ENCODE measurements at regions not wholly inside any gene's neighbourhood (a gene's known extent, or its start where the extent isn't known, plus 50 kb on each side); places are given as distances from the start of the nearest gene placed in this dataset.

GRCh38 chr6:155847711-155848110, 392.1 kb upstream of the NOX3 start:
- 39 to 60% methylated on average over 5 of the region's 5 CpGs for WGBS, 2 donors
- TF ChIP-seq CTCF (IDR thresholded peaks at IDR 0.05) (no peak), POLR2A (IDR thresholded peaks at IDR 0.05) (no peak)
- Histone ChIP-seq H3K4me1 (no peaks in the 10 kb centered on the region), H3K27me3 (no peaks in the 10 kb centered on the region), H3K4me3 (no peak overlapping the region), H3K9me3 (no peaks in the 10 kb centered on the region), H3K36me3 (replicated peaks in 1 of 2; ENCODE audit: insufficient read depth in 1 of 2, low read depth in 2 of 2) (no peaks in the 10 kb centered on the region), H3K27ac (no peak overlapping the region)
- DNase-seq (no peak), ATAC-seq (no peak)
- intact Hi-C loops (cut with DNase I) = no loop called here

- H3K36me3 ChIP-seq (replicated peaks in 1 of 2; ENCODE audit: insufficient read depth in 1 of 2, low read depth in 2 of 2) = no peaks in the 10 kb centered on the region
- DNase-seq = no peak
- H3K4me3 ChIP-seq = no peak overlapping the region
- no peak for ATAC-seq
- H3K4me1 ChIP-seq = no peaks in the 10 kb centered on the region
- H3K9me3 ChIP-seq = no peaks in the 10 kb centered on the region
- no peak overlapping the region for H3K27ac ChIP-seq
- intact Hi-C loops (cut with DNase I) = no loop called here
- H3K27me3 ChIP-seq = no peaks in the 10 kb centered on the region
- 57 to 71% methylated on average over 4 of the region's 4 CpGs for WGBS, 2 donors
- TF ChIP-seq POLR2A (IDR thresholded peaks at IDR 0.05) = no peak
- TF ChIP-seq CTCF (IDR thresholded peaks at IDR 0.05) = no peak
Measured at GRCh38 chr6:155837474-155837873, 381.8 kb upstream of the NOX3 start.

DNA sequence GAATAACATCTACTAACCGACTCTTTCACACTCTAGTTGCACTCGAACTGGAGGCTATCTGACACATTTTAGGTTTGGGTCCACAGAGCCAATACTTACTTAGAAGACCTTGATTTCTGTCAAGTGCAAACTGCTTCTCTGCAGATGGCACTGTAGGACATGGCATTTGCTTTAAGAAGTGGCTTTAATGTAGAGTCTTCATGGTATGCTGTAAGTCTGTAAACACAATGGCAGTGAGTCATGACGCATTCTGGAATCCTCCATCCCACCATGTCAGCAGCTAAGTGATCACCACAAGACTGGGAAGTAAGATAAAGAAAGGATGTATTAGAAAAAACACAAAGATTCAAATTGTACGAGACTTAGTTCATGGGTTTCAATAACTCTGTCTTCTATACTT, 377.0 kb upstream of the NOX3 start:
- intact Hi-C loops (cut with DNase I) = no loop called here
- no peak overlapping the region for H3K27ac ChIP-seq
- no peak for ATAC-seq
- H3K36me3 ChIP-seq (replicated peaks in 1 of 2; ENCODE audit: insufficient read depth in 1 of 2, low read depth in 2 of 2) = no peaks in the 10 kb centered on the region
- WGBS, 2 donors = 44 to 67% methylated on average over 4 of the region's 4 CpGs
- H3K4me1 ChIP-seq = no peaks in the 10 kb centered on the region
- no peak overlapping the region for H3K4me3 ChIP-seq
- TF ChIP-seq POLR2A (IDR thresholded peaks at IDR 0.05) (no peak), CTCF (IDR thresholded peaks at IDR 0.05) (no peak)
- no peak for DNase-seq
- no peaks in the 10 kb centered on the region for H3K9me3 ChIP-seq
- H3K27me3 ChIP-seq = no peaks in the 10 kb centered on the region

DNA sequence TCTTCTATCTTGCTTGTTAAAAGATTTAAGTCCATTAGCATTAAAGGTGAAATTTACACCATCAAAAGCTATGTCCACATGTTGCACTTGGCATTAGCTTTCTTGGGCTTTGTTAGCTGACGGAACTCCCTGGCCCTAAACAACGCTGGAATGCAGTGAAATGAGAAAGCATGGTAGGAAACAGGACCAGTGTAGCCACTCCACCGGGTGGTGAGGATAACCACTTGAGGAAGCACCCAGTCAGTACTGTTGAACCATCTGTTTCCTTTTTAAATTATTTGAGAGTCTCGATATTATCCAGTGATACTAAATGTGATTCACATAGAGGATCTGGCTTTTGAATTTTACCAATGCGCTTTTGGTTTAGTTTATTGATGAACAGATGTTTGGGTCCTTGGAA, 374.9 kb upstream of the NOX3 start:
- WGBS, 2 donors = 56 to 75% methylated on average over 5 of the region's 5 CpGs
- no peaks in the 10 kb centered on the region for H3K36me3 ChIP-seq (replicated peaks in 1 of 2; ENCODE audit: insufficient read depth in 1 of 2, low read depth in 2 of 2)

More for the DNA sequence above, 374.9 kb upstream of the NOX3 start:
- Histone ChIP-seq H3K27ac (no peak overlapping the region), H3K4me1 (no peaks in the 10 kb centered on the region), H3K9me3 (no peaks in the 10 kb centered on the region), H3K4me3 (no peak overlapping the region), H3K27me3 (no peaks in the 10 kb centered on the region)
- ATAC-seq (no peak), DNase-seq (no peak)
- TF ChIP-seq CTCF (IDR thresholded peaks at IDR 0.05) (no peak), POLR2A (IDR thresholded peaks at IDR 0.05) (no peak)
- intact Hi-C loops (cut with DNase I) = no loop called here

Data from body of pancreas (tissue), 4 donors.